DMS153 (cell line): ENCODE measurements at regions not wholly inside any gene's neighbourhood (a gene's known extent, or its start where the extent isn't known, plus 50 kb on each side); places are given as distances from the start of the nearest gene placed in this dataset.
"Not testable (repeated sequence)": the region's sequence is repeated elsewhere in the genome, so short reads cannot be mapped to it uniquely, and the experiment has no call there.

Source experiments
- DNase-seq: peaks from one replicate; lab custom pipeline; 2025; lab: John Stamatoyannopoulos, UW

DNA sequence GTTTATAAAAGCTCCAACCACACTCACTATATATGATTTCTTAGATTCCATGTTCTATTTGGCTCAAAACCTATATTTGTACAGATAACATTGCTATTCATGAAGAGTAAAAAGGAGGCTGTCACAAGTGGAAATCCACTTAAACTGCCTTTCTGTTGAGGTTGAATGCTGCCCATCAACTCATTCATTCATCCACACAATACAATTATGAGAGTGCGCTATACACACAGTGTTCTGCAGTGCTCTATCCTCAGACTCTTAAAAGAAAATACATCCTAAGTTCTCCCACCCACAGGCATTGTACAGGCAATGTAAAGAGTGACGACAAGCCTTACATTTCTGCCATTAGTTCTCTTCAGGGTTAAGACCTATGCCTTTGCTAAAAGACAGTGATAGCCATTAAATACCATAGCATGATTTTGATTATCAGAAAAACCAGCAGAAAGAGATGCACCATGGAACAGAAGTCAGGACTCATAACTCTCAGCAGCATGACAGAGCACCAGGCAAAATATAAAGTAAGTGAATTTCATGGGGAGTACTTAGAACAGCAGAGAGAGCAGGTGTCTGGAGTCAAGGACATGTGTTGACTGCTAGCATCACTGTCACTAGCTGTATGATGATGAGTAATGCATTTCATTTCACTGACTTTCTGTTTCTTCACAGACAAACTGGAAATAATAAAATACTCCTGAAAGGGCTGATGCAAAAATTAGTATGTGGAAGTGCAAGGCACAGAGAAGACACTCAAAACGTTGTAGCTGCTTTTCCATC is 218.0 kb downstream of the RBM26 start:
- DNase-seq: peak; percentile 25

DNA sequence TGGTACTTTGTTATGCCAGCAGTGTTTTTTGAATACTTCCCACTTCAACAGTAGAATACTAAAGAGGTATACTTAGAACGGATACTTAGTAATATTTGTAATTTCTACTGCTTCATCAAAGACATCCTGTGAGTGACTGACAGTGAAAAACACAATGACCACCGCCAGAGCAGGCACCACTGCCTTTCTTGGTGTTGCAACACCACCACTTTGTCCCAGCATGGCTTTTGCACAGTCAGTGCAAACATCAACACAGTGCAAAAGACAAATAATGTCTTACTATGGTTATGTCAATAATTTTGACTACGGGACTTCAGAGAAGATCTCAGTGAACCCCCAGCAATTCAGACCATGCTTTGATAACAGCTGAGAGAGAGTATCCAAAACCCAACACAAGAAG is 220.5 kb downstream of the RBM26 start:
- no peak for DNase-seq

DNA sequence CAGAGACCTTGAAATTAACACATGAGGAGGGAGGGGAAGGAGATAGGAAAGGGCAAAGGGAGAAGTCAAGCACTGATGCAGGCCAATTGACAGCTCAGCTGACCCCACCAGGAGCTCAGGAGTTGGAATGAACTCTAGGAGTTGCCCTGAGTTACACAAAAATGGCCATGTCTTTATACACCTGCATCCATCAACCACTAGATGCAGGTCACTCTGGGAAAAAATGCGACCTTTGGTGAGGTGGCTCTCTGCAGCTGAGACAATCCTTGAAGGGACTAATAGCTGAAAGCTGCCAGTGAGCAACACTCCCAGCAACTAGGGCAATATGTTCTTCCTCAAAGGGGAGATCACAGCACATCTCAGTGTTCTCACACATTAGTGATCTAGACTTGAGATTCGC is 222.8 kb downstream of the RBM26 start:
- DNase-seq: no peak

DNA sequence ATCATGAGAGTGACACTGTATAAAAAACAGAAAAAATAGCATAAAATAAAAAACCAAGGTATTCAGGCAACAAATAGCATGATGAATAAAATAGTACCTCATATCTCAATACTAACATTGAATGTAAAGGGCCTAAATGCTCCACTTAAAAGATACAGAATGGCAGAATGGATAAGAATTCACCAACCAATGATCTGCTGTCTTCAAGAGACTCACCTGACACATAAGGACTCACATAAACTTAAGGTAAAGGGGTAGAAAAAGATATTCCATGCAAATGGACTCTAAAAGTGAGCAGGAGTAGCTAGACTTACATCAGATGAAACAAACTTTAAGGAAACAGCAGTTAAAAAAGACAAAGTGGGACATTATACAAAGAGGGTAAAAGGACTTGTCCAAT is 232.4 kb downstream of the RBM26 start:
- DNase-seq: not testable (repeated sequence)

DNA sequence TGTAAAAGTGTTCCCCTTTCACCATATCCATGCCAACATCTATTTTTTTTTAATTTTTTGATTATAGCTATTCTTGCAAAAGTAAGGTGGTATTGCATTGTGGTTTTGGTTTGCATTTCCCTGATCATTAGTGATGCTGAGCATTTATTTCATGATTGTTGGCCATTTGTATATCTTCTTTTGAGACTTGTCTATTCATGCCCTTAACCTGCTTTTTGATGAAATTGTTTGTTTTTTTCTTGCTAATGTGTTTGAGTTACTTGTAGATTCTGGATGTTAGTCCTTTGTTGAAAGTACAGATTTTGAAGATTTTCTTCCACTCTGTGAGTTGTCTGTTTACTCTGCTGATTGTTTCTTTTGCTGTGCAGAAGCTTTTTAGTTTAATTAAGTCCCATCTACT is 233.1 kb downstream of the RBM26 start:
- not testable (repeated sequence) for DNase-seq

DNA sequence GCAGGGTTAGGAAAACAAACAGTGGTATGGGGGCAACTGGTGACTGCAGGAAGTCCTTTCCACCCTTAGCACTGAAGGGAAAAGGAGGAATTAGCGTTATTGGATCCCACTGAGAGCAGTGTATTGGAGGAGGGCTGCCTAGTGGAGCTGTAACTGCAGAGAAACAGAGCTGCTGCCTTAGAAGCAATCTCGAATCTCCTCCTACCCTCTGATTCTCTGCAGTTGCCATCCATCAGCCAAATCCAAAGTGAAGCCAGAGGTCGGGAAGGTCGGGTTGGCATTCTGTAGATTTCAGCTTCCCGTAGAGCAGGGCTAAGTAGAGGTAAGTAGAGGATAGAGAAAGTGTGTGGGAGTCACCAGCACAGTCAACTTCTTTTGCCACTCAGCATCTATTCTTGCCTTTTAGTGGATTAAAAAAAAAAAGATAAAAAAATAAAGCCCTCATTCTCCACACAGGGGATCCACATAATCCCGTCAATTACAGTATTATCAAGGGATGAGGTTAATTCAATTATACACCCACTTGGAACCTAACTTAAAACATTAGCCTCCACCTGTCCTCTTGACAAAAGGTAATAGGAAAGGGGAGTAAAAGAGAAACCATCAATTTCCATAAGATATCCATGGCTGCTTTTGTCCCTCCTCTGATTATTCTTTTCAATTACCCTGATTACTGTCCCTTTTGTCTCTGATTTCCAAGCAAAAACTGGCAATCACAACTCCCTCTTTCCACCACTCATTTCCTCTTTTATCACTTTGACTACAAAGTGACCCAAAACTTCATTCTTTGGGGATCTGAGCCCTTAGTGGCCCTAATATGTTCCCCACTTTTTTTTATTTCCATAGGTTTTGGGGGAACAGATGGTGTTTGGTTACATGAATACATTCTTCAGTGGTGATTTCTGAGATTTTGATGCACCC is 234.7 kb downstream of the RBM26 start:
- DNase-seq: no peak

DNA sequence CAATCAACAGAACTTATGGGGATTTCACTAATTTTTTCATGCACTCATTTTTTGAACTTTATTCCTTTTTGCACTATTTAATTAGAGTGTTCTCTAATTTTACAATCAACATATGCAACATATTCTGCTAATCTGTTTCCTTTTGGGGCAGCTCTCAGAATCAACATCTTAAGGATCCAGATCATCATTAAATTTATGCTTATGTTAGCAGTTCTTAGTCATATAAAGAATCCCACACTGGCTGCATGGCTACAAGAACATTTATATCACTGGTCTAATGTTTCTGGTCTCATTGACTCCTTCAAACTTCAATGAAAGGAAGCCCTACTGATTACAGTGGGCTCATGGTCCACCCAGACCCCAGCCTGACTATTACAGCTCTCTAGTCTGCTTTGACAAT is 245.2 kb downstream of the RBM26 start:
- no peak for DNase-seq

DNA sequence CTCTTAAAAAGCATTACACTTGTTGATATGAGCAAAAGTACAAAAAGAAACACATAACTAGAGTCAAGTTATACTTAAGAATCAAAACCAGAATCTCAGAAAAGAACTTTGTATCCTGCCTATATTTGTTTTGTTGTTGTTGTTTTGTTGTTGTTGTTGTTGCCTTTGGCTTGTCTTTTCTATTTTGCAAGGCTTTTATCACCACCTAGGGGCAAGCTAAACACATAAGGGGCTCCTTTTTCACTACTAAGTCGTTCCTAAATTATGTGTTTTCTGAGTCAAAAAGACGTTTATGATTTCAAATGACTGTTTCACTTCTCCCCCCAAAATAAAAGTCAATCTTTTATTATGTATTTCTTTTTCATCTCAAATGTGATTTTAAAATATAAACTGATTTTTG is 250.2 kb downstream of the RBM26 start:
- no peak for DNase-seq

DNA sequence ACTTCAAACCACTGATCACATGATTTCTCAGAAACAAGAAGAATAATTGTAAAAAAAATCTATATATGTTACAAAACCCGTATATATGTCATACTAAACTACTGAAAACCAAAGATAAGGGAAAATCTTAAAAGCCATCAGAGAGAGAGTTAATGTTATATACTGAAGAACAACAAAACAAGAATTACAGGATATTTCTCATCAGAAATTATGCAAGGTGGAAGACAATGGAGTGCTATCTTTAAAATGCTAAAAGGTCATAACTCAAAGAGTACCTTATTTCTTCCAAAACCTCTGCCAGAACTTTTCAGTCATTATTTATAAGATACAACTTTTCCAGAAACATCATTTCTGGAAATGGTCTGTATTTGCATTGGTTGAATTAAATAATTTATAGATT is 256.8 kb downstream of the RBM26 start:
- DNase-seq: no peak

DNA sequence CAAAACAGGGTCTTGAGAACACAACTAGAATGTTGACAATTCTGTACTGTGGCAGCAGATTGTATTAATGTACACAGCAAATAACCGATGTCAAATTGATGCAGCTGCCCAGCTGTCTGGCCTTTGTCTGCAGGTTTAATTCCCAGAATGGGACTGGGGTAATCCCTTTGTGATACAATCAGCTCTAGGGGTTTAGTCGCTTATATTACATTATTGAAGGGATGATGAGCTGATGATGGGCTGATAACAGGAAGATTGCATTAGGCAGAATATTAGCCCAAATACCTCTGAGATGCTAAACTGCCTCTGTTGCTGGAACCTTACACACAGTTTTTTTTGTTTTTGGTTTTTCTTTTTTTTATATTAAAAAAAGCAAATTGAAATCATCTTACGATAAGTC is 265.0 kb downstream of the RBM26 start:
- DNase-seq: no peak

DNA sequence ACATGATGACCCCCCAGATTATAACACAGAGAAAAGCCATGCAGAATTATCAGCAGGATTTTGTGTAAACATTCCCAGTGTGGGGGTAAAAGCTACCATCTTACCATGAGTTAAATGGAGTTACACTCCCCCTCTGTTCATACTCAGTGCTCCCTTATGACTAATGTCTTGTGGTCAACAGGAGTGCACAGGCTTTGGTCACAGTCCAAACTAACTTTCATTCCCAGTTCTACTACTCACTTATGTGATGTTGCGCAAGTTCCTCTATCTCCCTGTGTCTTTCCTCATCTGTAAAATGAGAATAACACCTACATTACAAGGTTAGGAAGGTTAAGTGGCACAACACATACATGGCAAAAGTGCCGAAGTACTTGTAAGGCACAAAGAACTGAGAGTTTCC is 277.9 kb downstream of the RBM26 start:
- DNase-seq: no peak

DNA sequence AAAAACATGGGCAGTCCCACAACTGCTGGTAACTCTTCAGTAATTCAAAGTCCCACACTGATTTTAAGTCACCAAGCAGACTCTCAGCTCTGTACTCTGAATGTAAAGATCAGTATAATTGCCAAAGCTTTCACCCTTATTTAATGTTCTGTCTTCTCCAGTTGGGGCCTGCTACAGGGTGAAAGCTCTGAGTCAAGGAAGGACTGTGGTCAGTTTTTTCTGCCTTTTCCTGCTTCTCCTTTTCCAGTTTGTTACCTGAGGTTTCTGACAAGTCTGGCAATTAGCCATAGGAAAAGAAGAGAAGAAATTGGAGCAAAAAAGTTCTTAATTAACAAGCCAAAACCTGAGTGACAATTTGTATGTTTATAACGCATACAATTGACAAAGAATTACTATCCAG is 279.3 kb downstream of the RBM26 start:
- DNase-seq: no peak

DNA sequence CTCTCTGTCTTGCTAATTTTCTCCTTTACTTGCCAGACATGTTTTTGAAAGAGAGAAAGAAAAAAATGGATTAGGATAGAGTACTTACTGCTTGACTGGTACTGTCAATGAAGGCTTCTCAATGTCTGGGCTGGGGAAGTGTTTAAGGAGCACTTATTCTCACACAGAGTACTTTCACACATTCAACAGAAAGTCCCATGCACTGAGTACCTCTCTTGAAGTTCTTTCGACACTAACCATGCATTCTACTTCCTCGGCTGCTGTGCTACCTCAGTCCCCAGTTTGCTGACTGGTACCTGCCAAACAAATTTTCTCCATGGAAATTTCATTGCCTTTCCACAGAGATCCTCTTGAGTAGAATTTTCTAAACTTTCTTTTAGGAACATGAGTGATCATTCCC is 281.9 kb downstream of the RBM26 start:
- DNase-seq: no peak

DNA sequence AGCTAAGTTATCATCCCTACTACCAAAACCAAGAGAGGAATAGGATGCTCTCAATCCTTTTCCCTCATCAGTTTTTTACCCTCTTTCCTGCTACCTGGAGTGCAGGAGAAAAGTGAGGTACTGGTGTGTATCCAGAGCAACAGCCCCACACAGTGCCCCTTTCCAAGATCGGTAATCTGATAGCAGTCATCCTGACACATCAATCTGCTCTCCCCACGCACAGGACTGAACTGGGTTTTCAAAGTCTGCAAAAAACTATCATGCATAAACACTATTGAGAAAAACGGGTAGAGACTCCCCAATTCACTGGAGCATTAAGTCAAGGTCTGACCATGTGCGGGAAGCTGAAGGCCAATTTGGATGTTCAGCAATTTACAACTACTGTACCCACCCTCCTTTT is 284.8 kb downstream of the RBM26 start:
- DNase-seq: no peak

DNA sequence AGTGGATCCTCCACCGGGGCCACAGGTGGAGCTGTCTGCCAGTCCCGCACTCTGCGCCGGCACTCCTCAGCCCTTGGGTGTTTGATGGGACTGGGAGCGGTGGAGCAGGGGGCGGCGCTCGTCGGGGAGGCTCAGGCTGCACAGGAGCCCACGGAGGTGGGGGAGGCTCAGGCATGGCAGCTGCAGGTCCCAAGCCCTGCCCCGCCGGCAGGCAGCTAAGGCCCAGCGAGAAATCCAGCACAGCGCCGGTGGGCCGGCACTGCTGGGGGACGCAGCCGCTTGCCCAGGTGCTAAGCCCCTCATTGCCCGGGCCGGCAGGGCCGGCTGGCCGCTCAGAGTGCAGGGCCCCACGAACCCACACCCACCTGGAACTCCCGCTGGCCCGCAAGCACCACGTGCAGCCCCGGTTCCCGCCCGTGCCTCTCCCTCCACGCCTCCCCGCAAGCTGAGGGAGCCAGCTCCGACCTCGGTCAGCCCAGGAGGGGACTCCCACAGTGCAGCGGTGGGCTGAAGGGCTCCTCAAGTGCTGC is 286.4 kb downstream of the RBM26 start:
- no peak for DNase-seq

DNA sequence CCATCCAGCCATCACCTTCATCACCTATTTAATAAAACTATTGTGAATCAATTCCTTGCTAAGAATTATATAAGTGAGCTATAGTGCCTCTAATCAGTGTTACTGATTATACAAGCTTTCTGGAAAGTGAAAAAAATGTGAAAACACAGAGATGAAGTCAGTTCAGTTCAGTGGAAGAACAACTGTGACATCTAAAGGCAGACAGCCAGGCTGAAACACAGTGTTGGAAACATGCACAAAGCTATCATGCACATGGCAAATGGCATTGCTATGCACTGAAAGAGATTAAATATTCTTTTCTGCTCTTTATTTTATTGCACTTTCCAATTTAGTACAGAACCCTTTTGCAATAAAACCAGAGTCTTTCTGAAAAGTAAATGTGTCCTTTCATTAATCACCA is 294.0 kb downstream of the RBM26 start:
- DNase-seq: no peak

DNA sequence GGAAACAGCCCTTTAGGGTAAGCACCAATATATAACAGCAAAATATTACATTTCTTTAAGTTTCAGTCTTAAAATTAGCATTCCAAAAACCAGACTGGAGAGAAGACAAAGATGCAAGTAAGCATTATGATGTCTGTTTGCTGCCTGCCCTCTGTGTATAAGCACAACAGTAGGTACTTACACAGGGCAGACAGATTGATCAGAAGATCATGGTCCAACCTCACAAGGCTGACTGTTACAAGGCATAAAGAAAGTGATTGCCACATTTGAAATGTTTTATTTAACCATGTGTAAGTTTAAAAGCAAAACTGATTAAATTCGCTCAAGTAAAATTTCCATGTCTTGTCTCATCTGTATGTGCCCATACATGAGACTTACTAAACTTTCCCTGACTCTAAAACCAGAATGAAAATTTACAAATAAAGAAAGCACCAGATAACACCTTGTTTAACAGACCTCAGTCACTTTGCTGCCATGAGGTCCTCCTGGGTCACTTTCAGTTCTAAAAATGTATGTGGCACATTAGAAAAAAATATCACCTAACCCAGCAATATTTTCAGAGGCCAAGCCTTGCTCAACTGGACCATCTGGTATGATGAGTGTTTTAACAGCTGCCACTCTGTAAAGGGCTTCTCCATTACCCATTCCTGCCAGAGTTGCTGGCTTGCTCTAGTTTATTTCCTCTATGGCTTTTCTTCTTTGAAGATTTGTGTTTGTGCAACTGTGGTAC is 297.0 kb downstream of the RBM26 start:
- DNase-seq: peak; percentile 95

DNA sequence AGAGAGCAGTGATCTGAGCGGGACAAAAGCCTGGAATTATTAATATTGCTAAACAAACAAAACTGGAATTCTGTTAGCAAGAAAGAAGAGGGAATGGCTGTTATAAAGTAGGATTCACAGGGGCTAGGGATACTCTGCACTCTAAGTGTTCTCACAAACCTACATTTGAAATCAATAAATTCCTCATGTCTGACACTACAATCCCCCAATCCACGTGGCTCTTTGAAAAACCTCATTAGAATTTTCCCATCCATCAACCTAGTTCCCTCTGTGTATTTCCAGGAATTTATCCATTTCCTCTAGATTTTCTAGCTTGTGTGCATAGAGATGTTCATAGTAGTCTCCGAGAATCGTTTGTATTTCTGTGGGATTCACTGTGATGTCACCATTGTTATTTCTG is 307.5 kb downstream of the RBM26 start:
- no peak for DNase-seq

DNA sequence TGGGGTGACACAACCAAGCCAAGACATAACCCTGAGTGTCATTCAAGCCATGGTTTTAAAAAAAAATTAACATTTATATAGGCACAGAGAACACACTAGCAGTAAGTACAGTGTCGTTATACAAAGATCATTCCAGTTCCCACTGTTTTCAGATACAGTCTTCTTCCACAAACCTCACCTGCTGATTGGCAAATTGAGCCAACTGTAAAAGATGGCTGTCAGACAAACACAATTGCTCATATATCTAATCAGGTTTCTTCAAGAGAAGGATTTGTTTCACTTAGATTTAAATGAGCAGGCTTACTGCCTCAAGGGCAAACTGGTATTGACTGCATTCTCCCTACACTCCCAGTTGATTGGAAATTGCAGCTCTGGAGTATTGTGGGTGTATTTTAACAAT is 308.9 kb downstream of the RBM26 start:
- DNase-seq: no peak

DNA sequence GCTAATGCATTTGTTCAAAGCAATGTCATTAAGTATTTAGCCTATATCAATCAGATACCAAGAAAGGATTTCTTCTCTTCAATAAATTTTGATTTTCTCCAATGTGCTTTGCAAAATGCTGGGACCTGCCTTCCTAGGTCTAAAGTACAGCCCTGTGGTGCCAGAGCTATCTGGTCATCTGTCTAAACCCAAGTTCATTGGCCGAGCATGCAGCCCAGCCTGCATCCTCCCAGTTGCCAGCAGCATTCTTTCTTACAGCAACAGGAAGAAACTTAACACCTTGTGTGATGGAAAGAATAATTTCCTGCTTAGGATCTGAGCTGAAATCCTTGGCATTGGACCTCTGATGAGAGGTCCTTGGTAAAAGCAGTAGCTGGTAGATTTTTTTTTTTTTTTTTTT is 310.0 kb downstream of the RBM26 start:
- DNase-seq: no peak

DNA sequence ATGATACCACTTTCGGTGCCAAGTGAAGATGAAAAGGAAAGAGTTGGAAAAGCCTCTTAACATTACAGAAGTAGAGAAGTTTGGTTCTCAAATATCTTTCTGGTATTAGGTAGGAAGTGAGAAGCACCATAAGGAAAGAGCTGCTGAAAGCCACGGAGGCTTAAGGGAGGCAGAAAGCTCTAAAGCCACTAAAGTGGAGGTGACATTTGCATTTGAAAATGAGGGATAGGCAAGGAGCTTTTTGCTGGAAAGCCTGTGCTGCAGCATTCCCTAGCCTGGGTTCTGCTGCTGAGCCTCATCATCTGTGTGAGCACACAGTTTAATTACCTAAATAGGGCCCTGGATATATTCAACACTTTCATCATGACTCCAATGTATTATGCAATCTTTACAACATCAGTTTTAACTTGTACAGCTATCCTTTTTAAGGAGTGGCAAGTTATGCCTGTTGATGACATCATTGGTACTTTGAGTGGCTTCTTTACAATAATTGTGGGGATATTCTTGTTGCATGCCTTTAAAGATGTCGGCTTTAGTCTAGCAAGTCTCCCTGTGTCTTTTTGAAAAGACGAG is 315.4 kb downstream of the RBM26 start:
- no peak for DNase-seq

DNA sequence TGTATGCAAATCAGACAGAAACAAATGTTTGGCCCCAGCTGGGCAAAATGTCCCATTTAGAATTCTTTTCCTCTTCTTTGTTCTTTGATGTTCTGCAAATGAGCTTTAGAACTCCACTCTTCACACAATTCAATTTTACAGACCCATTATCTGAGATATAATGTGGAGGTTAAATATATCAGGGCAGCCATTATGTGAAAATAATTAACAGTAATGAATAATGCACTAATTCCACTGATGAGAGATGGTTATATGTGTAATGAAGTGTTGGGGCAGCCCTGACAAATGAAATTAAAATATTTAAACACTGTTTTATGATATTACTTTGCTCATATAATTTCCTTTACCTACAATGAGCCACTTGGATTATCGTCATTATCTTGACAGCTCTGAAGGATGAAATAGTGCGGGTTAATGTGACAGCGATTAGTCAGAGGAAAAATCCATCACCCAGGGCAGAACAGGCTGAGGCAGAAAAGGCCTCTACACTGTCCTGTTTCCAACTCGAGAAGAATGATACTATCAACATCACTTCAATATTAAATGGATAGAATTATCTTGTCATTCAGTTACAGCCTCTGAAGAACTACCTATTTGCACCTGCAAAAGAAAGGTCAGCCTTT is 321.1 kb downstream of the RBM26 start:
- peak; percentile 9 for DNase-seq
